T-helper 1 cell (primary cell): ENCODE measurements at regions not wholly inside any gene's neighbourhood (a gene's known extent, or its start where the extent isn't known, plus 50 kb on each side); places are given as distances from the start of the nearest gene placed in this dataset.

Source experiments
- DNase-seq, 5 donors: peaks; one replicate each; pipeline ENCODE4 v3.0.0-alpha.2; 2012 to 2020

DNA sequence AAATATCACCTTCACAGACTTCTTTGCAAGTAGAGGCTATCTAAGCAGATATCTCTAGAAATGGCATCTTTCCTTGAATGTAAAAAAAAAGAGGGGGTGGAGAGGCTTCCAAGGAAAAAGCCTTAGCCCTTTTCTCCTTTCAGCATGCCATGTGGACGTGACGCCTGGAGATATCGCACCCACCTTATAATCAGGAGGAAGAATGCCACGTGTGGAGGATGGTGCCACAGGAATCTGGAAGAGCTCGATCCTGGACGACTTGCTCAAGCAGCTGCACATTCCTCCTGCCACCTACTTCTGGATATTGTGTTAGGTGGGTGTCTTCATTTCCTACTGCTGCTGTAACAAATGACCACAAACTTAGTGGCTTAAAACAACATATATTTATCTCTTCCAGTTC is 203.6 kb downstream of the NUAK1 start:
- DNase-seq = no peak

DNA sequence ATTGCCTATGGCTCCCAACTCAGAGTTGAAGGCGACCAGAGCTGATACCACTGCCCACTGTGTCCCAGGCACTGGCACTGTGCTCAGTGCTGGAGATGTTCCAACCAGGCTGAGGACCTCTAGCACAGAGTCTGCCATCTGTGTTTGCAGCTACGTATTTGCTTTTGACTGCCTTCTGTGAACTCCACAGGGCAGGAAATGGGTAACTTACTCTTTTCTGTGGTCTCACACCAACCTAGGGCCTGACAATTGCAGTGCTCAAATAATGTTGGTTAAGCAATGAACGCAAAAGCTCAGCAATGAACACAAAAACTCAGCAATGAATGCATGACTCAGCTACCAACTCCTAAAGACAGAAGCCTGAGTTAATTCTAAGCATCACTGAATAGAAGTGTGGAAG is 202.8 kb downstream of the NUAK1 start:
- no peak for DNase-seq

DNA sequence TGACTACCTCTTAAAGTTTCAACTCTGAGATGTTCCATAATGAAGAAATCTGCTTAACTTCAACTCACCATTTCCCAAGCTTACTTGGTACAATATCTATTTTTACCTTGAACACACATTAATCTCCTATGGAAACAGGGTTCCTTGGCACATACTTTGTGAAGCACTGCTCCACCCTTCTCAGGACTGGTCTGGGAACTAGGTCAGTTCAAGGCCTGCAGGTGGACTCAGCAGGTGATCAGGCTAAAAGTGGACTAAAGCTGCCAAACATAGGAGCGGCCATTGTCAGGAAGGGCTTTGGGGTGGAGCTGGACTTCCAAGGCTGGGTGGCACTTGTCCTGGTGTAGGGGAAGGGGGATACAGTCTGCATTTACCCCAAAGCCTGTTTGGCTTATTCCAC is 202.3 kb downstream of the NUAK1 start:
- no peak for DNase-seq

DNA sequence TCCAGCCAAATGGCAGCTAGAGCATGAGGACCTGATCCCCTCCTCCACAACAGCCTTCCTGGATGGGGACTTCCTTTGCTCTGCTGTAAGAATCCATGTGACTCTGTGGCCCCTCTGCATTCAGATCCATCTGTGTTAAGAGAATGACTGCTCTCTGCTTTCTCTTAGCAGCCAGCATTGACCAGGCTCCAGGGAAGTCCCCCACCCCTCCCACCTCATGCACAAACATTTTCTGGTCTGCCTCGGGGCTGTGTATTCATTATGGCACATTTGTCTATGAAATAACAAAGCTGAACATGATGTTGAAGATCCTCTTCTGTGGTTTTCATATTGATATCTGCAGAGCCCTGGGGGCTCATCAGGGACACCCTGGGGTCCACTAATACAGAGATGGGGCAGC is 201.7 kb downstream of the NUAK1 start:
- DNase-seq = no peak

DNA sequence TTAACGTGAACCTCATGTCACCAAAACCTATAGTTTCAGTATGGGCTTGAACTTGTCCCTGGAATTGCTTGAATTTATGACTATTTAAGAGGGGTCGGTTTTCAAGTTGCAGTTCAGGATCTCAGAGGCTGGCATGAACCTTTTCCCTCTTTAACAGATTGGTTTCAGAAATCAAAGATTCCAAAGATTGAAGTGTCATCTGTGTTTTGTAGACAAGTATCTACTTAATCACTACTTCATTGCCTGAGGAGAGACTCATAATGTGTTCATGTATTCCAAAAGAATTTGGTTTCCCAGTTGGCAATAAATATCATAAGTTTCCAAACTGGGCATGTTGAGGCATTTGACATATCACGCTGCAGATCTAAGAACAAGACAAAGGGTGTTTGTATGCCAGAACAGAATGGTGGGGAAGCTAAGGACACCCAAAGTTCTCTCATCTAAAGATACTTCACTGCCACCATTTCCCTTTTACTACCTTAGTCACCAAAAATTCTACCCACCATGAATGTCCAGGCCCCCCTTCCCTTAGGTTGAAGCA is 199.5 kb downstream of the NUAK1 start:
- no peak for DNase-seq

DNA sequence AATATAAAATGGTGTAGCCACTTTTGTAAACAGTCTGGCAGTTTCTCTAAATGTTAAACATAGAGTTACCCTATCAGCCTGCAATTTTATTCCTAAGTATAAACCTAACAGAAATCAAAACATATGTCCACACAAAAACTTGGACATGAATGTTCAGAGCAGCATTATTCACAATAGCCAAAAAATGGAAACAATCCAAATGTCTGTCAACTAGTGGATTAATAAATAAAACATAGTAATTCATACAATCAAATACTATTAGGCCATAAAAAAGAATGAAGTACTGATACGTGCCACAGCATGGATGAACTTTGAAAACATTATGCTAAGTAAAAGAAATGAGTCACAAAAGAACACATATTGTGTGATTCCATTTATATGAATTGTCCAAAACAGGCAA is 196.5 kb downstream of the NUAK1 start:
- DNase-seq = no peak

DNA sequence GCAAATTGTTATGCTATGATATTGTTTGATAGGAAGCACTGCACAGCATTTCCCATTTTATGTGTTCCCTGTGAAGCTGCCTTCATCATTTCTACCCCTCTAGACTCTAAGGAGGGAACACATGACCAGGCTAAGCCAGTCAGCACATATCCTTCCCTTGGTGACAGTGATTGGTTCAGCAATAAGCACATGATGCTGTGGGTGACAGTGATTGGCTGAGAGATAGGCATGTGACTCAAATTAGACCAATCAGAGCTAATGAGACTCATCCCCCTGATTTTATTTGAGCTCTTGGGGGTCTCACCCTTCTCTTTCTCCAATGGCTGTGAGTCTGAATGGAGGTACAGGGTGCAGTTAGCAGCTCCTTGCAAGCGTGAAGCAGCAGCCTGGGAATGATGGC is 195.2 kb downstream of the NUAK1 start:
- DNase-seq = no peak

DNA sequence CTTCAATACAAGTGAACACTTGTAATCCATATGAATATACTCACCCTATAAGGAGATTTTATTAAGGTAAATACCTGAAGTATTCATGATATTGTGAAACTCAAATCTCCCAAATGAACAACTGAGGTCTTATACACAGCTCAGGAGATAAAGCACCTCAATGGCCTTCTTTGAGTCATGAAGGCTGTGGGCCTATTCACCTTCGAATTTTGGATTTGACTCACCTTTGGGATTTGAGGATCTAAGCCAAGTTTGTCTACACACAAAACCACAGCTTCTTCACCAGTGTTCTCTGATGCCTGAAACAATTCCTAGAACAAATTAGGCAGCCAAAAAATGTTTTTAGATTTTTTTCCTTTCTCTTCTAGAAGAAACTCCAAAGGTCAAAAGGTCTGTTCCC is 194.1 kb downstream of the NUAK1 start:
- no peak for DNase-seq

DNA sequence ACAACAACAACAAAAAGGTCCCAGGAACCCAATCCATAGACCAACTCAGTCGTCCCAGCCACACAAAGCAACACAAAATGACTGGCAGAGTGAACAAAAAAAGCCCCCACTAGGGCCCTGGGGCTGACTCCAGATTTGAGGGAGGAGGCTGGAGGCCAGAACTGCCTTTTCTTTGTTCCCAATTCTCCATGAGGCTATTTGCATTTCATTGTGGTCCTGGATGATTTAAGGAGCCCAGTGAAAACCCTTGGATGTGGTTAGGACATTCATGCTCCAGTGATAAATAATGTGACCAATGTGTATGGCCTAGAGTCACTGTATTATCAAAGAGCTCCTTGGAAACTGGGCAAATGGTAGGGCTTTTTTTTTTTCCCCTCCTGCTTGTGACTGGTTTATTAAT is 192.9 kb downstream of the NUAK1 start:
- DNase-seq = no peak

DNA sequence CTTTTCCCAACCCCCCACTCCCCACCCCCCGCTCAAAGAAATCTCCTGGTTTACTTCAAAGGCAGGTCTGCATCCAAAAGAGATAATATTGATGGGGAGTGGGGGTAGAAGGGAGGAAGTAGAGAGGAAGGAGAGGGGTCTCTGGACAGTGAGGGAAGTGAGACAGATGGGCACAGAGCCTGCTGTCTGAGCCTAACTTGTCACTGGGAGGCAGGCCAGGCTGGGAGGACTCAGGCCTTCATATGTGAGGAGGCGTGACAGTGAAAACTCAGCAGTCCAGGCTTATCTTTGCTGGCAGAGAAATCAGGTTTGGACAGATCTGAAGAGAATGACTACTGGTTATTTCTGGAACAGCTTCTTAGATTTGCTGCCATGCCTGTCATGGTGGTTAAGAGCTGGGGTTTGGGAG is 192.3 kb downstream of the NUAK1 start:
- DNase-seq = no peak

DNA sequence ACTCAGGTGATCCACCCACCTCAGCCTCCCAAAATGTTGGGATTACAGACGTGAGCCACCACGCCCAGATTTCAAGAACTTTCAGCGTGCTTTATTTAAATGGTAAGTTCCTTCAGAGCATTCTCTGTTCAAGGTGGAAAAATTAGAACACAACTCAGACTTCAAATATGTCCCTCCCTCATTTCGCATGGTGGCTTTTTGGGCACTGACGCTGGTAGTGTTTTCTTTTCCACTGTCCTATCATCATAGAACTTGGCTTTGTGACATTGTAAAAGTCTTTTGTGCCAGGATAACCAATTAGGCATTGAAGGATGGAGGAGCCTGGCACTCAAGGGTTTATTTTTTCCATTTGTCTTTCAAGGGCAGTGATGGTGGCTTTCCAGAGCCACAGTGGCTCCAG is 190.8 kb downstream of the NUAK1 start:
- DNase-seq = no peak

DNA sequence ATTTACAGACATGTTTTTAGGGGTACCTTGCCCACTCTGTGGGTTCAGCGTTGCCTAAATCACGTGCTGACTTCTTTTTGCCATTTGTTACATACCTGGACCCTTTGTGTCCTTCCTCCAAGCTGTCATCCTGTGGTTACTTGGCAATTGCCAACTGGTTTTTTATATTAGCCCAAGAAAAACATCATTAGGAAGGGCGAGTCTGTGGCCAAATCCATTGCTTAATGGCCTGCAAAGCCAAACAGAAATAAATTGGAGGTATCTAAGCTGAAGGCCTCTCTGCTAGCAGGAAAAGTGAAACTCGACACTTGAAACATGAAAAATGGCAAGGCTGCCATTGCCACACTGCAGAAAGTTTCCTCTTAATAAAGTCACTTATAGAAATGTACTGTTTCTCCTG is 190.4 kb downstream of the NUAK1 start:
- DNase-seq = no peak

DNA sequence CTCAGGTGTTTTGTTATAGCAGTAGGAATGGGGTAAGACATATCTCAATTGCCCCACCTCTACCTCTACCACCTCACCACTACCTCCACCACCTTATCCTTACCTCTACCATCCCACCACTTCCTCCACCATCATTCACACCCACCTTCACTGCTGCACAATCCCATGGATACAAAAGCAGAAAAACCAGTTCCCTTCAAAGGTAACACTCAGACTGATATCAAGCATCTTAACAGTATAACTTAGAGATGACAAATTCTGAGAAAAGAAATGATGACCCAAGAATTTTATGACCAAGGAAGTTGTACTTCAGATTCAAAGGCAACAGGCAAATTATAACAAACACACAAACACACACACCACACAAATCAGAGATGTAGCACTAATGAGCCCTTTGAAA is 189.4 kb downstream of the NUAK1 start:
- no peak for DNase-seq

DNA sequence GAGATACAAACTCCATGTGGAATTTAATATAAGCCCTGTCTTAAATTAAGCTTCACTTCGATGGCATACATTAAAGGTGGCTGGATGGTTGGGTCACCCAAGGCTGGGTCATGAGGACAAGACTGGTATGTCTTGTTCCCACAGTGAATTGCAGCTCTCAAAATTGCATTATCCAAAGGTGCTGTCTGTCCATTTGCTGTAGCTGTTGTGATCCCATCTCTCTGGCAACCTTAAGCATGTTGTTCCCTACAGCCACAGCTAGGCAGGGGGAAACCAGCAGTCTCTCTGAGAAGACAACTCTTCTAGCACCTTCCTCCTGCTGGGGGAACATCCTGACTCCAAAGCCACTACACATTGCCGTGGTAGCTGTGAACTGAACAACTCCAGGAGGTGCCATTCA is 187.0 kb downstream of the NUAK1 start:
- DNase-seq = no peak

DNA sequence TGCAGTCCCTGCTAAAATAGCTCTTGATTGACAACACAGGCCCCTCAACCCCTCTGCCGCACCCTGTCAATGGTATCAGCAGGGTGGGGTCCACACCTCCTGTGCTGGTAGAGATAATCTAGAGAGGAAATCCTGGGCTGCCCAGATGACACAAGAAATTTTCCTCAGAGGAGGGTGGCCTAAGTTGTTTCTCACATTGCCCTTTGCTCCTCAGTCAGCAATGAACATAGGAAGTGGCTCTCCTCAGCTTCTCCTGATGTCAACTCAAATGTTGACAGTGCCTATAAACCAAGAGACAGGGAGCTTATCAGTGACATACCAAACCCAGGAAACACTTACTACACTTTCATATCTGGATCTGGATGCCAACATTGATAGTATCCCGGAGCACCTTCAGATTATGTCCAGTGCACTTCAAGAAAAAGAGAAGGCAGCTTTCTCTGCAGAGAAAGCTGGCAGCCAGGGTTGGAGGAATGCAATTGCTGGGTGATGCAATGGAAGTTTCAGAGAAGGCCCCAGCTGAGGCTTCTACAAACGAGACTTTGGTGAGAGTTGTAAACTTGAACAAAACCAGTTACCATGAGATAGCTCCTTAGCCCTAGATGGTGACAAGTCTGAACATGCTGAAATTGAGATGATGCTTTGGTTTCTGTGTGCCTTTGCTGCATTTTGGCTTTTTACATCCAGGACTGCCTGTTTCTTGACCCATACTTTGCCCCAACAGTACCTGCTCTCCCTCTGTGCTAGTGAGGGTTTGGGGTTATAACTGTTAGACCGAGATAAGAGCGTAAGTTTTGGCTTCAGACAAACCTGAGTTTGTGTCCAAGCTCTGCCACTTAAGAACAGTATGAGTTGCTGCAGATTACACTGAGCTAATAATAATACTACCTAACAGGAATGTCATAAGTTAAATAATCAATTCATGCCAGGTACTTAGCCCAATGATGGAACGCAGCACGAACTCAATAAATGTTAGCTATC is 183.5 kb downstream of the NUAK1 start:
- DNase-seq = no peak

DNA sequence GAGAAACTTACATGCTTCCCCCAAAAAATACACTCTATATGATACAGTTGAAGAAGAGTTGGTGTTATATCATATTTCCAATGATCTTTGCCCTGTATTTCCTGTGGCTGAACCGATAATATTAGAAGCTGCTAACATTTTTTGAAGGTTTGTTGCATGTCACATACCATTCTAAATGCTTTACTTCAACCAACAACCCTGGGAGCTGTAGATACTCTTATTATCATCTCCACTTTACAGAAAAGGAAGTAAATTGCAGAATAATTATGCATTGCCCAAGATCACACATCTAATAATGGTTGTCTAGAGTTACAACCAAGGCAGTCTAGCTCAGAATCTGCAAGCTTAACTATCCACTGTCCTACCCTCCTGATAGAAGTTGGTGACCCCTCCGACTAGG is 182.8 kb downstream of the NUAK1 start:
- no peak for DNase-seq

DNA sequence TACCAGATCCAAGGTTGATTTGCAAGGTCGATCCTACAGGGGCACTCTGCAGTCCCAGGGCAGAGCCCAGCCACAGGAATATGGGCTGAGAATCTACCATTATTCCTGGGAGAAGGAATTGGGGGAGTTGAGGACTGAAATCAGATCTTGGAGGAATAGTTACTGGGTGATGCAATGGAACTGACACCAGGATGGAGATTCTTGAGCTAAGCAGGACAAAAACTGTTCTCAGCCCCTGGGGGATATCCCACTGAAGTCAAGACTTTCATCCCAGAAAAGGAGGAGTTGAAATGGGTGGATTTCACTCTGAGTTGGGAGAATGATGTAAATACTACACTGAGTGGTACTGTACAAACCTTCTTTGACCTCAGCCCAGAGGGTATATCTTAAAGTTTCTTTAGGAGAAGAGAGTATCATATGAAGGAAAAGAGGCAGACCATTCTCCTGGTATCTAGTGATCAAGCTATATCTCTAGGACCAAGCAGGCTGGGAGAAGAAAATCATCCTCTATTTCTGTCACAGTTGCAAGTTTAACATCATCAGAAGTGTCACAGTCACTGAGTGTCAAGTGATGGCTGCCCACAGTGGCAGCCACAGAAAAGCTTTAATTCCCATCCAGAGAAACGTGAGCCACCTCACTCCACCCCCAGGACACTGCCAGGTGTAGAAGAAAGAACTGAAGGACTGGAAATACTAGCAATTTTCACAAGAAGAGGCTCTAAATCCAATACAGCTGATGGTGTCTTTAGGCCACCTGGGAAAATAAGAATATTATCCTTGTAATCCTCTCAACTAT is 181.9 kb downstream of the NUAK1 start:
- DNase-seq = no peak

DNA sequence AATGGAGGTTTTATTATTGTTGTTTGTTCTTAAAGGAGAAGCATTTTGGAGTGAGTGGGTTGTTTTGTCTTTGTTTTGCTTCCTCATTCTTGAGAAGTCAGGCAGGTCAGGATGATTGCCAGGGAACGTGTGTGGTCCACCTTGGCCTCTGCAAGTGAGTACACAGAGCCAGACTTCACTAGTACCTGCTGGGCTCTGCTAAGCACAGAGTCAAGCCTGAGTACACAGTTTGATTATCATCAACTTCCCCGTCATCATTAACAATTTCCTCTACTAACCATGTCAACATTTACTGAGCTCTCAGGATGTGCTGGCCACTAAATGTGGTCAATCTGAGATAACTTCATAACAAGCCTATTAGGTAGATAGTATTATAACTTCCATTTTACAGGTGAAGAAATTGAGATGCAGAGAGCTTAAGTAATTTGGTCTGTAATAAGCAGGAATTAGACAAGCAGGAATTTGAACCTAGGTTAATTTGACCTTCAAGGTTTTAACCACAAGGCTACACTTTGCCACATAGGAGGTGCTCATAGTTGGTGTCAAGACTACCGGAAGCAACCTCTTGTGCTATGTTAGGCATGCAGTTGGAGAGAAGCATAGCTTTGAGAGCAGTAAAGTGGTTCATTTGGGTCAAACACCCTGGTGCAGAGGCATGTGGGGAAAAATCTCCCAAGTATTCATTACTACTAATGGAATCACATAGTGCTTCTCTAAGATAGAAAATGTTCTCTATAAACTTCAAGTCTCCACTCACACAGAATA is 178.3 kb downstream of the NUAK1 start:
- DNase-seq = no peak

DNA sequence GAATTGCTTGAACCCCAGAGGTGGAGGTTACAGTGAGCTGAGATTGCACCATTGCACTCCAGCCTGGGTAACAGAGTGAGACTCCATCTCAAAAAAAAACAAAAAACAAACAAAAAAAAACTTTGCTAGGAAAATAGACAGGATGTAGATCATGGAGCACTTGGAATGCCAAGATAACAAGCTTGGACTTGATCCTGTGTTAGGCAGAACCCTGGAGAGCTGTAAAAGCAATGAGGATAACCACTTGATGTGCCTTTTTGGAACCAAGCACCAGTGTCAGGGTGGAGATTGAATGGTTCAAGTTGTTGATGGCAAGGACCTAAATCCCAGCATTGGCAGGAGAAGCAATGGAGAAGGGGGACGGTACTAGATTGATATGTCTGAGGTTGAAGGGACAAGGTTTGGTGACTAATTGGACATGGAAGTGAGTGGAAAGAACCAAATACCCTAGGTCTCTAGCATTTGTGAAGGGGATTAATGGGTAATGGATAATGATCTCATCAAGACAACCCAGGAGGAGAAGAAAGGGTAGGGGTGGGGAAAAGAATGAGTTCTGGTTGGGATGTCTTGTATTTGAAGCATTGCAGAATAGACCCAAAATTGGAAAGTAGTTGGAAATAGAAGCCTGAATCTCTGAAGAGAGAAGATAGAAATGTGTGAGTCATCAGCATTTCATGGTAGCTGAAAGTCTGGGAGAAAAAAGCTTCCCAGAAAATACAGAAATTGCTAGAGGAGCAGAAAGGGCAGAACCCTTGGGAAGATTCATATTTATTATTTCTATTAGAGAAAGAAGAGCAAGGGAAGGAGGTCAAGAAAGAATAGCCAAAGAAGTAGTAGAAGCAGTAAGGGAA is 176.7 kb downstream of the NUAK1 start:
- no peak for DNase-seq

DNA sequence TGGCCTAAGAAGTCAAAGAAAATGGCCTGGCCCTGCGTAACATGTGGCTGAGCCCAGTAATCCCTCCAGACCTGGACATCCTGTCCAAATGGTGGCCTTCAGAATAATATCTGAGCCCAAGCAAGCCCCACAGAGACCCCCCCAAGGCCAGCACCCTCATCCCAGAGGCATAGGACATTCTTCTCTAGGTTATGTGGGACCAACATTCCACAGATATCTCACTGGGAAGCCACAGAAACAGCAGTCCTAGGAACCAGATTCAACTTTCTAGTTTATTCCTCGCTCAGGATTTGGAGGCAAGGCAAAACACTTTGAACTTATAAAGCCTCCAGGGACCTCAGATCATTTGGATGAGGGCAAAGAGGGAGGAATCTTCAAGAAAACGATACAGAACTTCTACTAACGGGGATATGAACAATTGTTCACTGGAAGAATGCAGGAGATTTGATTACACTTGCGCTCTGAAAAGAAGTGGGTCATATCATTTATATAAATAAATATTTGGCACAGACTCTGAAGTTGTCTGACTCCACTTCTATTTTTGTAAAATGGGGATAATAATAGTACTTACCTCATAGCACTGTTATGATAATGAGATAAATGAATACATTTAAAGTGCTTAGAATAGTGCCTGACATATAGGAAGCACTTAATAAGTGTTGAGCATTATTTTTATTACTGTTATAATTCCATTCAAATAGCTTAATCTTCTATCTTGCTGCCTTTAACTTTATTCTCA is 171.5 kb downstream of the NUAK1 start:
- DNase-seq = no peak

DNA sequence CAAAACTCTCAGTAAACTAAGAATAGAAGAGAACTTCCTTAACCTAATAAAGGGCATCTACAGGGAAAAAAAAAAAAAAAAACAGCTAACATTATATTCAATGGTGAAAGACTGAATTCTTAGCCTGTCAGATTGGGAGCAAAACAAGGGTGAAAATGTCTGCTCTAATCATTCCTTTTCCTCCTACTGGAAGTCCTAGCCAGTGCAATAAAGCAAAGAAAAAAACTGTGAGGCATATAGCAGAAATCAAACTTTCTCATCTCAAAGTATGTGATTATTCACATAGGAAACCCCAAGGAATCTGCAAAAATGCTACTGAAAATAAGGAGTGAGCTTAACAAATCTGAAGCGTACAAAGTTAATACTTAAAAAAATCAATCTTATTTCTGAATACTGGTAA is 170.7 kb downstream of the NUAK1 start:
- DNase-seq = no peak
